IgD-negative memory B cell (primary cell): ENCODE measurements at regions not wholly inside any gene's neighbourhood (a gene's known extent, or its start where the extent isn't known, plus 50 kb on each side); places are given as distances from the start of the nearest gene placed in this dataset.
A peak's percentile ranks its signal among the peaks of the same experiment; 100 is the strongest.
"Not testable (repeated sequence)": the region's sequence is repeated elsewhere in the genome, so short reads cannot be mapped to it uniquely, and the experiment has no call there.

Source experiments
- H3K27ac Mint-ChIP-seq, 3 donors: one replicate each; pipeline ENCODE4 v1.8.0; 2020 to 2022; ENCODE audit warnings: mild to moderate bottlenecking in 3 of 3, mixed read lengths in 3 of 3, moderate library complexity in 1 of 3
- H3K27me3 Mint-ChIP-seq: one replicate; pipeline ENCODE4 v1.8.0; 2021; ENCODE audit warnings: mixed read lengths
- H3K36me3 Mint-ChIP-seq: one replicate; pipeline ENCODE4 v1.8.0; 2020; ENCODE audit warnings: mild to moderate bottlenecking, mixed read lengths
- H3K4me1 Mint-ChIP-seq, 3 donors: one replicate each; pipeline ENCODE4 v1.8.0; 2020 to 2022; ENCODE audit warnings: mixed read lengths in 3 of 3, mild to moderate bottlenecking in 1 of 3
- H3K4me3 Mint-ChIP-seq, 4 donors: one replicate each; pipeline ENCODE4 v1.8.0; 2020 to 2022; ENCODE audit warnings: mild to moderate bottlenecking in 4 of 4, mixed read lengths in 4 of 4, moderate library complexity in 3 of 4
- H3K9me3 Mint-ChIP-seq, 3 donors: one replicate each; pipeline ENCODE4 v1.8.0; 2020 to 2021; ENCODE audit warnings: mixed read lengths in 3 of 3, mild to moderate bottlenecking in 1 of 3

- H3K27me3 Mint-ChIP-seq, H3K36me3 Mint-ChIP-seq, H3K27ac Mint-ChIP-seq, H3K9me3 Mint-ChIP-seq: not testable (repeated sequence)
- H3K4me1 Mint-ChIP-seq: peaks cover 8 to 17% (median 10%) of the 10 kb centered on the region in 3 donors
- H3K4me3 Mint-ChIP-seq: peak overlapping the region in 2 of 4 donors; percentile 4 to 60
Observed at GRCh38 chr2:89936011-89936410, 1244.5 kb downstream of the RPIA start.

- Mint-ChIP-seq H3K4me3 (peak overlapping the region in 2 of 4 donors; percentile 56 to 73), H3K4me1 (peaks cover 8 to 17% (median 10%) of the 10 kb centered on the region in 3 donors)
- not testable (repeated sequence) for H3K27ac Mint-ChIP-seq, H3K36me3 Mint-ChIP-seq, H3K27me3 Mint-ChIP-seq, H3K9me3 Mint-ChIP-seq
Observed at GRCh38 chr2:89936559-89936958, 1245.1 kb downstream of the RPIA start.

GRCh38 chr2:89938756-89939155, 1247.3 kb downstream of the RPIA start:
- H3K4me3 Mint-ChIP-seq, H3K9me3 Mint-ChIP-seq, H3K27ac Mint-ChIP-seq, H3K36me3 Mint-ChIP-seq, H3K27me3 Mint-ChIP-seq: not testable (repeated sequence)
- peaks cover 8 to 17% (median 10%) of the 10 kb centered on the region in 3 donors for H3K4me1 Mint-ChIP-seq

- not testable (repeated sequence) for H3K27ac Mint-ChIP-seq, H3K27me3 Mint-ChIP-seq, H3K36me3 Mint-ChIP-seq
Observed at GRCh38 chr2:89944267-89944666, 1252.8 kb downstream of the RPIA start.

GRCh38 chr2:89945004-89945616, 1253.6 kb downstream of the RPIA start:
- H3K9me3 Mint-ChIP-seq: not testable (repeated sequence)

More at GRCh38 chr2:89944267-89944666, 1252.8 kb downstream of the RPIA start:
- H3K9me3 Mint-ChIP-seq, H3K4me3 Mint-ChIP-seq, H3K4me1 Mint-ChIP-seq: not testable (repeated sequence)

GRCh38 chr2:89947208-89947815, 1255.8 kb downstream of the RPIA start:
- peak overlapping the region in 1 of 4 donors; percentile 72 for H3K4me3 Mint-ChIP-seq
- H3K4me1 Mint-ChIP-seq, H3K9me3 Mint-ChIP-seq, H3K36me3 Mint-ChIP-seq, H3K27ac Mint-ChIP-seq, H3K27me3 Mint-ChIP-seq: not testable (repeated sequence)

More at GRCh38 chr2:89945004-89945616, 1253.6 kb downstream of the RPIA start:
- not testable (repeated sequence) for H3K27me3 Mint-ChIP-seq, H3K4me1 Mint-ChIP-seq, H3K27ac Mint-ChIP-seq, H3K4me3 Mint-ChIP-seq, H3K36me3 Mint-ChIP-seq

- not testable (repeated sequence) for H3K4me1 Mint-ChIP-seq, H3K27me3 Mint-ChIP-seq, H3K4me3 Mint-ChIP-seq, H3K27ac Mint-ChIP-seq, H3K9me3 Mint-ChIP-seq, H3K36me3 Mint-ChIP-seq
Observed at GRCh38 chr2:89948102-89948501, 1256.6 kb downstream of the RPIA start.

- H3K9me3 Mint-ChIP-seq, H3K27me3 Mint-ChIP-seq, H3K27ac Mint-ChIP-seq, H3K4me1 Mint-ChIP-seq, H3K4me3 Mint-ChIP-seq, H3K36me3 Mint-ChIP-seq: not testable (repeated sequence)
Observed at GRCh38 chr2:89950807-89951206, 1259.3 kb downstream of the RPIA start.

- not testable (repeated sequence) for H3K9me3 Mint-ChIP-seq, H3K36me3 Mint-ChIP-seq, H3K4me3 Mint-ChIP-seq, H3K4me1 Mint-ChIP-seq, H3K27ac Mint-ChIP-seq, H3K27me3 Mint-ChIP-seq
Observed at GRCh38 chr2:89957236-89957635, 1265.8 kb downstream of the RPIA start.

GRCh38 chr2:89959729-89960378, 1268.4 kb downstream of the RPIA start:
- H3K4me3 Mint-ChIP-seq, H3K27ac Mint-ChIP-seq, H3K27me3 Mint-ChIP-seq, H3K9me3 Mint-ChIP-seq, H3K4me1 Mint-ChIP-seq, H3K36me3 Mint-ChIP-seq: not testable (repeated sequence)

- H3K27me3 Mint-ChIP-seq, H3K9me3 Mint-ChIP-seq, H3K36me3 Mint-ChIP-seq, H3K4me1 Mint-ChIP-seq, H3K4me3 Mint-ChIP-seq, H3K27ac Mint-ChIP-seq: not testable (repeated sequence)
Observed at GRCh38 chr2:89960570-89960969, 1269.1 kb downstream of the RPIA start.

- H3K4me3 Mint-ChIP-seq: peak overlapping the region in 1 of 4 donors; percentile 45
- H3K9me3 Mint-ChIP-seq, H3K4me1 Mint-ChIP-seq, H3K36me3 Mint-ChIP-seq, H3K27me3 Mint-ChIP-seq, H3K27ac Mint-ChIP-seq: not testable (repeated sequence)
Observed at GRCh38 chr2:89968567-89968966, 1277.1 kb downstream of the RPIA start.

GRCh38 chr2:89969190-89969589, 1277.7 kb downstream of the RPIA start:
- not testable (repeated sequence) for H3K27ac Mint-ChIP-seq, H3K9me3 Mint-ChIP-seq, H3K4me1 Mint-ChIP-seq, H3K36me3 Mint-ChIP-seq, H3K27me3 Mint-ChIP-seq
- peak overlapping the region in 1 of 4 donors; percentile 45 for H3K4me3 Mint-ChIP-seq

GRCh38 chr2:89973849-89974248, 1282.4 kb downstream of the RPIA start:
- not testable (repeated sequence) for H3K36me3 Mint-ChIP-seq, H3K9me3 Mint-ChIP-seq, H3K4me3 Mint-ChIP-seq, H3K27ac Mint-ChIP-seq, H3K27me3 Mint-ChIP-seq, H3K4me1 Mint-ChIP-seq

- H3K27me3 Mint-ChIP-seq, H3K4me1 Mint-ChIP-seq, H3K4me3 Mint-ChIP-seq, H3K36me3 Mint-ChIP-seq, H3K27ac Mint-ChIP-seq, H3K9me3 Mint-ChIP-seq: not testable (repeated sequence)
Observed at GRCh38 chr2:89979826-89980537, 1288.5 kb downstream of the RPIA start.

GRCh38 chr2:89982246-89982645, 1290.8 kb downstream of the RPIA start:
- not testable (repeated sequence) for H3K27me3 Mint-ChIP-seq, H3K4me3 Mint-ChIP-seq, H3K9me3 Mint-ChIP-seq, H3K27ac Mint-ChIP-seq, H3K36me3 Mint-ChIP-seq, H3K4me1 Mint-ChIP-seq
